ENCODE measurements at regions not wholly inside any gene's neighbourhood (a gene's known extent, or its start where the extent isn't known, plus 50 kb on each side); places are given as distances from the start of the nearest gene placed in this dataset.

DNA sequence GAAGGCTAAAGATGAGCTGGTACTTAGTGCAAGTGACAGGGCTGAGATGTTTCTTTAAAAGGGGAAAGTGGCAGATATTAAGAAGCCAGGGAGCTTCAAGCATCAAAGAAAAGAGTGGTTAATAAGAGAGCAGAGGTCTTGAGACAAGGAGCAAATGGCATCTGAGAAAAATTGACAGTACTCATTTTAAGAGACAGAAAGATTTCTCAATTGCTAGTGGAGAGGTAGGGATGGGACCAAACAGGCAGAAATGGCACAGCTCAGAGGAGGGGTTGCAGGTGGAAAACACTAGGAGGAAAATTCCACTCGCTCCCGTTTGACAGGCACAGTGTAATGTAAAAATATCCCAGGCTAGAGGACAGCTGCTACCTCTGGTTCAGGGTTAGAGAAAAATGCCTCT lies 593.4 kb upstream of the LRATD1 start:
- Mint-ChIP-seq H3K4me3 (ENCODE audit: low read depth) (no peak overlapping the region), H3K36me3 (ENCODE audit: insufficient read depth) (no peaks in the 10 kb centered on the region), H3K27ac (no peak overlapping the region), H3K27me3 (no peaks in the 10 kb centered on the region), H3K4me1 (ENCODE audit: low read depth) (no peaks in the 10 kb centered on the region), H3K9me3 (ENCODE audit: low read depth) (no peaks in the 10 kb centered on the region)
- no peak for DNase-seq (ENCODE audit: low spot score, unreplicated experiment)
- TF ChIP-seq, protein P1, sequence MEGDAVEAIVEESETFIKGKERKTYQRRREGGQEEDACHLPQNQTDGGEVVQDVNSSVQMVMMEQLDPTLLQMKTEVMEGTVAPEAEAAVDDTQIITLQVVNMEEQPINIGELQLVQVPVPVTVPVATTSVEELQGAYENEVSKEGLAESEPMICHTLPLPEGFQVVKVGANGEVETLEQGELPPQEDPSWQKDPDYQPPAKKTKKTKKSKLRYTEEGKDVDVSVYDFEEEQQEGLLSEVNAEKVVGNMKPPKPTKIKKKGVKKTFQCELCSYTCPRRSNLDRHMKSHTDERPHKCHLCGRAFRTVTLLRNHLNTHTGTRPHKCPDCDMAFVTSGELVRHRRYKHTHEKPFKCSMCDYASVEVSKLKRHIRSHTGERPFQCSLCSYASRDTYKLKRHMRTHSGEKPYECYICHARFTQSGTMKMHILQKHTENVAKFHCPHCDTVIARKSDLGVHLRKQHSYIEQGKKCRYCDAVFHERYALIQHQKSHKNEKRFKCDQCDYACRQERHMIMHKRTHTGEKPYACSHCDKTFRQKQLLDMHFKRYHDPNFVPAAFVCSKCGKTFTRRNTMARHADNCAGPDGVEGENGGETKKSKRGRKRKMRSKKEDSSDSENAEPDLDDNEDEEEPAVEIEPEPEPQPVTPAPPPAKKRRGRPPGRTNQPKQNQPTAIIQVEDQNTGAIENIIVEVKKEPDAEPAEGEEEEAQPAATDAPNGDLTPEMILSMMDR (IDR thresholded peaks at IDR 0.05; ENCODE audit: unreplicated experiment) = no peak

DNA sequence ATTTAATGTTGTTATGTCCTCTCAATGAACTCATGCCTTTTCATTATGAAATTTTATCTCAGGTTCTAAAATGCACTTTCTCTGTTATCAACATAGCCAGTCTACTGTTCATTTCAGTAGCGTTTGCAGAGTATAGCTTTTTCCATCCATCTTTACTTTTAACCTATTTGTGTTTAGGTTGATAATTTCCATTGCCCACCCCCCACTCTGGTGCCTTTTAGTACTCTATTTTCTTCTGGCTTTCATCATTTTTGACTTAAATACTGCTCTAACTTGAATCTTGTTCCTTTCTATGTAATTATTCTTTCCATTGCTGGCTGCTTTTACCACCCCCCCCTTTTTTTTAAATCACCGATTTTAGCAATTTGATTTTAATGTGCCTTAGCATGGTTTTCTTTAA lies 585.0 kb upstream of the LRATD1 start:
- H3K27ac Mint-ChIP-seq = no peak overlapping the region
- no peaks in the 10 kb centered on the region for H3K27me3 Mint-ChIP-seq
- H3K4me1 Mint-ChIP-seq (ENCODE audit: low read depth) = no peaks in the 10 kb centered on the region
- H3K36me3 Mint-ChIP-seq (ENCODE audit: insufficient read depth) = no peaks in the 10 kb centered on the region
- TF ChIP-seq, protein P1 (IDR thresholded peaks at IDR 0.05; ENCODE audit: unreplicated experiment) = no peak
- no peak overlapping the region for H3K4me3 Mint-ChIP-seq (ENCODE audit: low read depth)
- DNase-seq (ENCODE audit: low spot score, unreplicated experiment) = no peak
- no peaks in the 10 kb centered on the region for H3K9me3 Mint-ChIP-seq (ENCODE audit: low read depth)

GRCh38 chr2:14051401-14051800 lies 581.1 kb upstream of the LRATD1 start:
- H3K36me3 Mint-ChIP-seq (ENCODE audit: insufficient read depth) = no peaks in the 10 kb centered on the region
- H3K4me1 Mint-ChIP-seq (ENCODE audit: low read depth) = no peaks in the 10 kb centered on the region
- no peaks in the 10 kb centered on the region for H3K9me3 Mint-ChIP-seq (ENCODE audit: low read depth)
- DNase-seq (ENCODE audit: low spot score, unreplicated experiment) = no peak
- H3K27me3 Mint-ChIP-seq = no peaks in the 10 kb centered on the region
- H3K4me3 Mint-ChIP-seq (ENCODE audit: low read depth) = no peak overlapping the region
- TF ChIP-seq, protein P1 (IDR thresholded peaks at IDR 0.05; ENCODE audit: unreplicated experiment) = no peak
- no peak overlapping the region for H3K27ac Mint-ChIP-seq

DNA sequence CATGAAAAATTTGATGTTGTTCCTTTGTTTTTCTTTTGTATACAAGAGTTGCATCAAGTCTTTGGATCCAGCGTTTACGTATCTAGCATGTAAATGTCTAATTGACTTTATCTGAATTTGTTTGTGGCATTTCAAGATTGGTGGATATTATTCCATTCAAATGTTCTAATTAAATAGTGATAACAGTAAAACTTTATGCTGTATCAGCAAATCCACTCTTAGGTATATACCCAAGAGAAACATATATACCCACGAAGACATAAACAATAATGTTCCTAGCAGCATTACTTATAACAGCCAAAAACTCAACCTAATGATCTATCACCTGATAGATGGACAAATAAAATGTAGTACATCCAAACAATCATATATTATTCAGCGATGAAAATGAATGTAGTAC lies 579.4 kb upstream of the LRATD1 start:
- DNase-seq (ENCODE audit: low spot score, unreplicated experiment) = no peak
- TF ChIP-seq, protein P1 (IDR thresholded peaks at IDR 0.05; ENCODE audit: unreplicated experiment) = no peak
- Mint-ChIP-seq H3K4me1 (ENCODE audit: low read depth) (no peaks in the 10 kb centered on the region), H3K36me3 (ENCODE audit: insufficient read depth) (no peaks in the 10 kb centered on the region), H3K27me3 (no peaks in the 10 kb centered on the region), H3K4me3 (ENCODE audit: low read depth) (no peak overlapping the region), H3K9me3 (ENCODE audit: low read depth) (no peaks in the 10 kb centered on the region), H3K27ac (no peak overlapping the region)

DNA sequence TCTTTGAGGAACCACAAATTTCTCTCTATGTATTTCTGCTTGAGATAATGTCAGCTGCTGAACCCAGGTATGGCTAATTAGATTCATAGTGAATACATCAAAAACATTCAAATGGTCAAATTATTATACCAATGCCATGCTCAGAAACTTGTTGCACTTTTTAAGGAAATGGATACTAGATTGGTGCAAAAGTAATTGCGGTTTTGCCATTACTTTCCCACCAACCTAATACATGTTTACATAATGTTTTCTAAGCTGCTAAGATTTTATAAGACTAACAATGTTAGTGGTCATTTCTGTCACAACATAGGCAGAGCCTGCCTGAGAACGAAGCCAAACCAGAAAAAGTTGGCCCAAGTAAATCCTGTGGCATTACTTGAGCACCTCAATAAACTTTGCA lies 568.2 kb upstream of the LRATD1 start:
- no peaks in the 10 kb centered on the region for H3K27me3 Mint-ChIP-seq
- H3K27ac Mint-ChIP-seq = no peak overlapping the region
- no peak for DNase-seq (ENCODE audit: low spot score, unreplicated experiment)
- H3K4me1 Mint-ChIP-seq (ENCODE audit: low read depth) = no peaks in the 10 kb centered on the region
- TF ChIP-seq, protein P1 (IDR thresholded peaks at IDR 0.05; ENCODE audit: unreplicated experiment) = no peak
- no peaks in the 10 kb centered on the region for H3K36me3 Mint-ChIP-seq (ENCODE audit: insufficient read depth)
- H3K4me3 Mint-ChIP-seq (ENCODE audit: low read depth) = no peak overlapping the region
- no peaks in the 10 kb centered on the region for H3K9me3 Mint-ChIP-seq (ENCODE audit: low read depth)
